ENCODE measurements at regions not wholly inside any gene's neighbourhood (a gene's known extent, or its start where the extent isn't known, plus 50 kb on each side); places are given as distances from the start of the nearest gene placed in this dataset.

DNA sequence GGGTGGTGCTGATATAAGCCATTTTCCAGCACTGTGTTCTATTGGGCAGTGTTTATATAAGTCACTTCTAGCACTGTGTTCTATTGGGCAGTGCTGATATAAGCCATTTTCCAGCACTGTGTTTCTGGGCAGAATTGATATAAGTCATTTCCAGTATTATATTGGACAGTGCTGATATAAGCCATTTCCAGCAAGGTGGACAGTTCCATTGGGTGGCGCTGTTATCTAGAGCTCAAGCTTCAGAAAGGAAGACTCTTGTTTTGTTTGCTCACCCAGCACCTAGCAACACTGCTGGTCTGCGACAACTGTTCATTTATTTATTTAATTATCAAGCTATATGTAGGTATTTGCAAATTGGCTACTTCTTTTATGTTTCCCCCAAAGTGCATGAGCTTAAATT is 690.3 kb downstream of the AACS start:
- no peak overlapping the region for H3K27ac ChIP-seq
- TF ChIP-seq, protein P1, sequence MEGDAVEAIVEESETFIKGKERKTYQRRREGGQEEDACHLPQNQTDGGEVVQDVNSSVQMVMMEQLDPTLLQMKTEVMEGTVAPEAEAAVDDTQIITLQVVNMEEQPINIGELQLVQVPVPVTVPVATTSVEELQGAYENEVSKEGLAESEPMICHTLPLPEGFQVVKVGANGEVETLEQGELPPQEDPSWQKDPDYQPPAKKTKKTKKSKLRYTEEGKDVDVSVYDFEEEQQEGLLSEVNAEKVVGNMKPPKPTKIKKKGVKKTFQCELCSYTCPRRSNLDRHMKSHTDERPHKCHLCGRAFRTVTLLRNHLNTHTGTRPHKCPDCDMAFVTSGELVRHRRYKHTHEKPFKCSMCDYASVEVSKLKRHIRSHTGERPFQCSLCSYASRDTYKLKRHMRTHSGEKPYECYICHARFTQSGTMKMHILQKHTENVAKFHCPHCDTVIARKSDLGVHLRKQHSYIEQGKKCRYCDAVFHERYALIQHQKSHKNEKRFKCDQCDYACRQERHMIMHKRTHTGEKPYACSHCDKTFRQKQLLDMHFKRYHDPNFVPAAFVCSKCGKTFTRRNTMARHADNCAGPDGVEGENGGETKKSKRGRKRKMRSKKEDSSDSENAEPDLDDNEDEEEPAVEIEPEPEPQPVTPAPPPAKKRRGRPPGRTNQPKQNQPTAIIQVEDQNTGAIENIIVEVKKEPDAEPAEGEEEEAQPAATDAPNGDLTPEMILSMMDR (conservative IDR thresholded peaks at IDR 0.05): peak; percentile 39

DNA sequence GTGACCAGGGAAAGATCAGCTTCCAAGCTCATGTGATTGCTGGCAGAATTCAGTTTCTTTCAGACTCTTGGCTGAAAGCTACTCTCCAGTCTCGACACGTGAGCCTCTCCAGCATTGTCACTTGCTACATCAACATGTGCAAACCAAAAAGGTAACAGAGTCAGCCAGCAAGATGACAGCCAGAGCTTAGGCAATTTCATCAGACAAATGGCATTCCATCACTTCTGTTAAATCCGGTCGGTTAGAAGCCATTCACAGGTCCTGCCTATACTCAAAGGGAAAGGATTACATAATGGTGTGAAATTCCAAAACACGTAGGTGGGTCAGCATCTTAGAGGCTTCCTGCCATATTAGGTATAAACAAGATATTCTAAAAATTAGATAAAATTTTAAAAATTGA is 700.9 kb downstream of the AACS start:
- TF ChIP-seq, protein P1 (conservative IDR thresholded peaks at IDR 0.05): no peak
- H3K27ac ChIP-seq: no peak overlapping the region

DNA sequence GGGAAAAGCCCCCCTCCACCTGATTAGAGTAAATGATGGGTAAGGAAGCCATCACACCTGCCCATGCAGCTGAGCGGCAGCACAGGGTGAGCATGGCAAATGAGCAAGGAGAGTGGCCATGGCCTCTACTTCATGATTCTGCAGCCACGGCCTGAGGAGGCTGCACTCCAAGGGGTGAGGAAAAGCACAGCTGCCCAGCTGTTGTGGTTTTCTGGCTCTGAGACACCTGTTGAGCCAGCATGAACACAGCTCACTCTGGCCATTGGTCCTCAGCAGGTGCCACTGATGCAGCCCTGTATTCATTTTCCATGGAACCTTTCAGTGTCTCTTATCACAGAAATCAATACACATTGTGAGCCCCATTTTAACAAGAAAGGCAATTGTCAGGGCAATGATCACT is 707.2 kb downstream of the AACS start:
- TF ChIP-seq, protein P1 (conservative IDR thresholded peaks at IDR 0.05): no peak

DNA sequence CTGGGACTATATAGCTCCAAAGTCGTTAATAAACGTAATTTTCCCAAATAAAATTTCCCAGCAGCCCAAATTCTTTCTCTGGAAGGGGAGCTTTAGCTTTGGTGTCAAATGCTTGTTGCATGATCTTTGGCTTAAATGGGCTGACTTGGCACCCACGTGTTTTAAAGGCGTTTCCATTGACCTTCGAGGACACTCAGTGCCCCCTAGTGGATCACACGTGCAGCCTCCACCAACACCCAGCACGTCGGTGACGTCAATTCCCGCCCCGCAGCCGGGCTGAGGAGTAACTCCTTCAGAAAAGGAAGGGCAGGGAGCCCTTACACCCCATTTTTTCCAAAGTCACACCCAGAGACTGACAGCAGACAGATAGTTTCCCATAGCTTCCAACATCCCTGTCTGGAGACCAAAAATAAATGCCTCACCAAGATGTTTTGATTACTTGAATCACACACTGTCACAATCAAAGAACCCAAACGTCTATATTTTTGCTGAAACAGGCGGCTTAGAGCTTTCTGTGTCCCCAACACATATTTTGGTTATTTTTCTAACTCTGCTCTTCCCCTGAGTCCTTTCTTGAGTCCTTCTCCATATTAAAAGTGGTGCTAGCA is 707.9 kb downstream of the AACS start:
- H3K27ac ChIP-seq: no peak overlapping the region
- TF ChIP-seq, protein P1 (conservative IDR thresholded peaks at IDR 0.05): peak; percentile 68

More for the DNA sequence above, 707.2 kb downstream of the AACS start:
- H3K27ac ChIP-seq: no peak overlapping the region

DNA sequence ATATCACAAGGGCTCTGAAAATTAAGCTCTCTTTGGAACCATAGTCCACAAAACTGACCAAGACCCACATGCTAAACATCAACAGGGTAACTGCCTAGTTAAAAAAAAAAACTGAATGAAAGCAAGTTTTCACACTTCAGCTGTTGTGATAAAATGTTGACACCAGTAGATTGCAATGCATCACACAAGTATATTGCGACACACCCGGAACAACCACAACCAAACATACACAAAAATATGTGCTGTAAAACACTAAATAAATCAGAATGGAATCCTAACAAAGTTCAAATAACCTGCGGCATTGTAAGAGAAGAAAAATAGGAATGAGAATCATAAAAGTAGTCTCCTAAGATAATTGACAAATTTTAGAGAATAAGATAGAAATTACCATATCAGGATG is 710.3 kb downstream of the AACS start:
- no peak overlapping the region for H3K27ac ChIP-seq
- TF ChIP-seq, protein P1 (conservative IDR thresholded peaks at IDR 0.05): no peak

DNA sequence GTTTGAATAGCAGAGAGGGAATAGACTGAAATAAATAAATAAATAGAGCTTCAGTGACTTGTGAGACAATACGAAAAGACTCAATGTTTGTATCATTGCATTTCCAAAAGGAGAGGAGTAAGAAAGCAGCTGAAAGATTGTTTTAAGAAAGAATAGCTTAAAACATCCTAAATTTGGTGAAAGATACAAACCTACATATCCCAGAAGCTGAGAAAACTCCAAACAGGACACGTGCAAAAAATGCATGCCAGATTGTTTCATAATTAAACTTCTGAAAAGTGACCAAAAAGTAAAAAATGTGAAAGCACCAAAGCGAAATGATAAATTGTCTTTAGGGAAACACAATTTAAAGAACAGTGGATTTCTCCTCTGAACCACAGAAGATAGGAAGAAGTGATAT is 711.0 kb downstream of the AACS start:
- H3K27ac ChIP-seq: no peak overlapping the region
- TF ChIP-seq, protein P1 (conservative IDR thresholded peaks at IDR 0.05): no peak

DNA sequence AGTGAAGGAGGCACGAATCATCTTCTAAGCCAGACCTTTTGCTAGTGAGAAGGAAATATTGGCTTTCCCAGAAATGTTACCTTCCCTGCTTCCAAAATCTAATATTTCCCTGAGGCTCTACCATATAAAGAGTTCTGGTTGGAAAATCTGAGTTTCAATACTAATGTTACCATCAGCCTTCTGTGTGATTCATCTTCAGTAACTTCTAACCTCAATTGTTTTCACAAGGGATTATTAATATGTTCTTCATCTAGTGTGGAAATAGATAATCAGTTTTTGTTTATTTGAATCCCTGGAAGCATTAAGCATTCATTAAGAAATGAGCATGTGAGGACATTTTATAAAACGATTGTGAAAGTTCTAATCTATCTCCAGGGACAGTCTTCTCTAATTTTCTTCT is 720.9 kb downstream of the AACS start:
- H3K27ac ChIP-seq: no peak overlapping the region
- TF ChIP-seq, protein P1 (conservative IDR thresholded peaks at IDR 0.05): no peak

Data from VCaP (cell line).